H9 (cell line): ENCODE measurements at regions not wholly inside any gene's neighbourhood (a gene's known extent, or its start where the extent isn't known, plus 50 kb on each side); places are given as distances from the start of the nearest gene placed in this dataset.

Experiments used
- DNase-seq: peaks from one replicate; pipeline ENCODE4 v3.0.0-alpha.2; 2017
- H2AFZ ChIP-seq: one replicate; pipeline ENCODE4 v1.6.1; 2013; ENCODE audit warnings: mild to moderate bottlenecking, low read length, control low read depth, moderate library complexity
- H2AK5ac ChIP-seq: 2 replicates; pipeline ENCODE4 v1.6.1; 2013; ENCODE audit warnings: low read length, control low read depth, mixed read lengths; ENCODE audit not compliant: insufficient read length
- H2BK120ac ChIP-seq: one replicate; pipeline ENCODE4 v1.6.1; 2013; ENCODE audit warnings: low read depth, mild to moderate bottlenecking, low read length, control low read depth, inconsistent platforms; ENCODE audit not compliant: poor library complexity, severe bottlenecking
- H2BK12ac ChIP-seq: 2 replicates; pipeline ENCODE4 v1.6.1; 2013; ENCODE audit warnings: low read length, control low read depth, mixed read lengths, low read depth; ENCODE audit not compliant: insufficient read length
- H2BK15ac ChIP-seq: 2 replicates; pipeline ENCODE4 v1.6.1; 2013; ENCODE audit warnings: low read depth, low read length, control low read depth
- H2BK20ac ChIP-seq: one replicate; pipeline ENCODE4 v1.6.1; 2013; ENCODE audit warnings: low read depth, mild to moderate bottlenecking, low read length, control low read depth, inconsistent platforms; ENCODE audit not compliant: poor library complexity, severe bottlenecking
- H2BK5ac ChIP-seq: 2 replicates; pipeline ENCODE4 v1.6.1; 2013; ENCODE audit warnings: low read length, control low read depth, mixed read lengths; ENCODE audit not compliant: insufficient read length
- H3K14ac ChIP-seq: 2 replicates; pipeline ENCODE4 v1.6.1; 2013; ENCODE audit warnings: low read length, control low read depth; ENCODE audit not compliant: insufficient read depth
- H3K18ac ChIP-seq: 2 replicates; pipeline ENCODE4 v1.6.1; 2013; ENCODE audit warnings: low read depth, mild to moderate bottlenecking, mixed read lengths, low read length, control low read depth; ENCODE audit not compliant: insufficient read length
- H3K23ac ChIP-seq: 2 replicates; pipeline ENCODE4 v1.6.1; 2013; ENCODE audit warnings: low read length, control low read depth, mixed read lengths, low read depth; ENCODE audit not compliant: insufficient read length
- H3K23me2 ChIP-seq: 2 replicates; pipeline ENCODE4 v1.6.1; 2013; ENCODE audit warnings: low read depth, mild to moderate bottlenecking, mixed read lengths, low read length, control low read depth; ENCODE audit not compliant: insufficient read length, poor library complexity, severe bottlenecking
- H3K27ac ChIP-seq: 2 replicates; pipeline ENCODE4 v1.5.1; 2013; ENCODE audit warnings: low read length, control low read depth, mixed read lengths, low read depth; ENCODE audit not compliant: insufficient read length
- H3K27me3 ChIP-seq: 2 replicates; pipeline ENCODE4 v1.6.1; 2013; ENCODE audit warnings: low read length, control low read depth, inconsistent platforms; ENCODE audit not compliant: insufficient read depth
- H3K4ac ChIP-seq: 2 replicates; pipeline ENCODE4 v1.6.1; 2013; ENCODE audit warnings: low read depth, mild to moderate bottlenecking, control low read depth, inconsistent platforms, low read length, moderate library complexity
- H3K4me1 ChIP-seq: 2 replicates; pipeline ENCODE4 v1.6.1; 2013; ENCODE audit warnings: low read length, control low read depth, inconsistent platforms; ENCODE audit not compliant: insufficient read depth
- H3K4me2 ChIP-seq: 2 replicates; pipeline ENCODE4 v1.6.1; 2013; ENCODE audit warnings: low read length, control low read depth, mixed read lengths; ENCODE audit not compliant: insufficient read length, insufficient read depth
- H3K56ac ChIP-seq: 2 replicates; pipeline ENCODE4 v1.6.1; 2013; ENCODE audit warnings: low read depth, mild to moderate bottlenecking, mixed read lengths, low read length, control low read depth; ENCODE audit not compliant: insufficient read length
- H3K79me1 ChIP-seq: 2 replicates; pipeline ENCODE4 v1.6.1; 2013; ENCODE audit warnings: low read depth, mild to moderate bottlenecking, moderate library complexity, low read length, control low read depth, inconsistent platforms; ENCODE audit not compliant: insufficient read depth, poor library complexity, severe bottlenecking
- H3K79me2 ChIP-seq: 2 replicates; pipeline ENCODE4 v1.6.1; 2013; ENCODE audit warnings: low read length, control low read depth, inconsistent platforms; ENCODE audit not compliant: insufficient read depth
- H3K9ac ChIP-seq: 2 replicates; pipeline ENCODE4 v1.6.1; 2013; ENCODE audit warnings: low read length, control low read depth, mixed read lengths; ENCODE audit not compliant: insufficient read length; ENCODE audit errors: extremely low read depth
- H3K9me3 ChIP-seq: one replicate; pipeline ENCODE4 v1.6.1; 2013; ENCODE audit warnings: low read depth, low read length, inconsistent platforms; ENCODE audit not compliant: control insufficient read depth
- H3T11ph ChIP-seq: one replicate; pipeline ENCODE4 v1.6.1; 2013; ENCODE audit warnings: mild to moderate bottlenecking, low read length, control low read depth, inconsistent platforms
- H4K20me1 ChIP-seq: one replicate; pipeline ENCODE4 v1.6.1; 2013; ENCODE audit not compliant: control insufficient read depth, insufficient read length, insufficient read depth
- H4K5ac ChIP-seq: 2 replicates; pipeline ENCODE4 v1.6.1; 2013; ENCODE audit warnings: low read depth, mild to moderate bottlenecking, mixed read lengths, low read length, control low read depth; ENCODE audit not compliant: insufficient read length
- H4K8ac ChIP-seq: replicated peaks from 2 replicates; pipeline ENCODE4 v1.6.1; 2013; ENCODE audit warnings: low read length, control low read depth, mixed read lengths, low read depth; ENCODE audit not compliant: insufficient read length
- H4K91ac ChIP-seq: 2 replicates; pipeline ENCODE4 v1.6.1; 2013; ENCODE audit warnings: low read depth, mild to moderate bottlenecking, moderate library complexity, mixed read lengths, low read length, control low read depth; ENCODE audit not compliant: insufficient read length
- H3K27ac Mint-ChIP-seq, 3 experiments: 2 replicates in 2 of 3; 3 replicates in 1 of 3; pipeline ENCODE4 v1.8.0; 2020 to 2021; ENCODE audit warnings: mixed read lengths in 3 of 3, mild to moderate bottlenecking in 1 of 3, moderate library complexity in 1 of 3
- H3K27me3 Mint-ChIP-seq: 2 replicates; pipeline ENCODE4 v1.8.0; 2021; ENCODE audit warnings: low read depth, mild to moderate bottlenecking, moderate library complexity, mixed read lengths
- H3K36me3 Mint-ChIP-seq, 3 experiments: 2 replicates in 2 of 3; 3 replicates in 1 of 3; pipeline ENCODE4 v1.8.0; 2020 to 2021; ENCODE audit warnings: low read depth in 3 of 3, mixed read lengths in 3 of 3; ENCODE audit not compliant: insufficient read depth in 1 of 3
- H3K4me1 Mint-ChIP-seq, 2 experiments: 2 replicates each; pipeline ENCODE4 v1.8.0; 2020; ENCODE audit warnings: mixed read lengths in 2 of 2
- H3K4me3 Mint-ChIP-seq, 2 experiments: 2 replicates in 1 of 2; 3 replicates in 1 of 2; pipeline ENCODE4 v1.8.0; 2020 to 2021; ENCODE audit warnings: mild to moderate bottlenecking in 2 of 2, mixed read lengths in 2 of 2, moderate library complexity in 1 of 2
- H3K9me3 Mint-ChIP-seq, 2 experiments: 2 replicates in 1 of 2; 3 replicates in 1 of 2; pipeline ENCODE4 v1.8.0; 2020; ENCODE audit warnings: mild to moderate bottlenecking in 2 of 2, mixed read lengths in 2 of 2, moderate library complexity in 1 of 2
- CTCF ChIP-seq: fragments of 200-600 bp; sonication (generic); conservative IDR thresholded peaks from 3 replicates; pipeline ENCODE4 v1.8.0; 2021; ENCODE audit warnings: antibody characterized with exemption, mild to moderate bottlenecking

- no peak overlapping the region for H2BK5ac ChIP-seq
- TF ChIP-seq CTCF = no peak
- no peak overlapping the region for H3K14ac ChIP-seq
- Mint-ChIP-seq H3K27me3 (no peaks in the 10 kb centered on the region), H3K9me3 (peaks cover 9 to 18% of the 10 kb centered on the region in 2 experiments; a peak in 4 of 5 replicates), H3K4me1 (no peaks in the 10 kb centered on the region), H3K4me3 (no peak overlapping the region), H3K36me3 (peaks cover 0 to 11% (median 5%) of the 10 kb centered on the region in 3 experiments; a peak in 4 of 7 replicates), H3K27ac (no peak overlapping the region)
- peaks cover 6% of the 10 kb centered on the region for H3K9me3 ChIP-seq
- H3K23ac ChIP-seq = no peak overlapping the region
- H4K5ac ChIP-seq = no peak overlapping the region
- H3K56ac ChIP-seq = no peak overlapping the region
- no peak overlapping the region for H2BK12ac ChIP-seq
- no peak overlapping the region for H3K4me2 ChIP-seq
- no peak overlapping the region for H3K18ac ChIP-seq
- H3K79me2 ChIP-seq = no peaks in the 10 kb centered on the region
- H4K91ac ChIP-seq = no peak overlapping the region
- no peaks in the 10 kb centered on the region for H3K4me1 ChIP-seq
- H2BK20ac ChIP-seq = no peak overlapping the region
- no peaks in the 10 kb centered on the region for H3K23me2 ChIP-seq
- no peak overlapping the region for H2BK15ac ChIP-seq
- no peak overlapping the region for H3K27ac ChIP-seq
- no peak overlapping the region for H3K4ac ChIP-seq
- no peak overlapping the region for H2AK5ac ChIP-seq
- no peak overlapping the region for H2AFZ ChIP-seq
- no peak overlapping the region for H4K8ac ChIP-seq
- H3K27me3 ChIP-seq = no peaks in the 10 kb centered on the region
- H2BK120ac ChIP-seq = no peak overlapping the region
- H3K79me1 ChIP-seq = no peaks in the 10 kb centered on the region
- DNase-seq = no peak
- H3K9ac ChIP-seq = no peak overlapping the region
- H3T11ph ChIP-seq = no peak overlapping the region
- H4K20me1 ChIP-seq = no peaks in the 10 kb centered on the region
Observed at GRCh38 chr9:85445887-85446286, 295.9 kb downstream of the AGTPBP1 start.
